Jurkat, Clone E6-1 (cell line): ENCODE measurements at regions not wholly inside any gene's neighbourhood (a gene's known extent, or its start where the extent isn't known, plus 50 kb on each side); places are given as distances from the start of the nearest gene placed in this dataset.
"Not testable (repeated sequence)": the region's sequence is repeated elsewhere in the genome, so short reads cannot be mapped to it uniquely, and the experiment has no call there.

Source experiments
- DNase-seq: peaks from one replicate; pipeline ENCODE4 v3.0.0-alpha.2; 2011; ENCODE audit warnings: low read depth, low spot score
- H3K4me3 ChIP-seq: 2 replicates; pipeline ENCODE4 v1.5.1; 2011; ENCODE audit warnings: mild to moderate bottlenecking, low read length, control low read depth, moderate library complexity

DNA sequence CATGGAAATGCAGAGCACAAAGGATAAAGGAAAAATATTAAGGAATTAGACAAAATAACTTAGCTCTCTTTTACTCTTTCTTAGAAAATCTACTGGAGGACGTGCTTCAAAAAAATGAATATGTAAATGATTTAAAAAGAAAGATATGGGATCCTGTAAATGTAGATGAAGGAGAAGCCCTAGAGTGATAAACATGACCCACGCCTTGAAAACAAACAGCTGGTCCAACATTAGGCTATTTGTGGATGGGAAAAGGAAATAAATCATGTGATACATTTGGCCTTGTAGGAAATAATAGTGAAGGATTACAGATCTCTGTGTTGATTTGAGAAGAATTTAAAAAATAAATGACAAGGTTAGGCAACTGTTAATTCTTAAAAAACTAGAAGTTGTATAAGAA, 492.1 kb upstream of the SLC39A10 start:
- DNase-seq: no peak
- no peak overlapping the region for H3K4me3 ChIP-seq

DNA sequence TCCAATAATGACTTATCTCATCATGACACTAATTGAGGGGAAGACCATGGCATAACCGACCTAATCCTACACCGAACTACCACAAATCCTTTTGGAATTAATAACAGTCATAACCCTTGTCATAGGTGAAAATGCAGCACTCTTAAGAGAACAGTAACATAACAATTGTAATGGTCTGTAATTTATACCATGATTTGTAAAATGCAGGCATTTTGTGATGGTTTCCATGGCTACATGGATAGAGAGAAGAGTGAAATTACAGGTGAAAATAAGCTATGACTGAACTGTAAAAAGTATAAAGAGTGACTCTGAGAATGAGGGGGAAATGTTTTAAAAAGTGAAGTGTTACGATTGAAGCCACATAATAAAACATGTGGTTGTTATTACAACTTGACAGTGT, 494.1 kb upstream of the SLC39A10 start:
- H3K4me3 ChIP-seq: no peak overlapping the region
- DNase-seq: no peak

GRCh38 chr2:195162194-195162593, 494.8 kb upstream of the SLC39A10 start:
- no peak for DNase-seq
- H3K4me3 ChIP-seq: no peak overlapping the region

DNA sequence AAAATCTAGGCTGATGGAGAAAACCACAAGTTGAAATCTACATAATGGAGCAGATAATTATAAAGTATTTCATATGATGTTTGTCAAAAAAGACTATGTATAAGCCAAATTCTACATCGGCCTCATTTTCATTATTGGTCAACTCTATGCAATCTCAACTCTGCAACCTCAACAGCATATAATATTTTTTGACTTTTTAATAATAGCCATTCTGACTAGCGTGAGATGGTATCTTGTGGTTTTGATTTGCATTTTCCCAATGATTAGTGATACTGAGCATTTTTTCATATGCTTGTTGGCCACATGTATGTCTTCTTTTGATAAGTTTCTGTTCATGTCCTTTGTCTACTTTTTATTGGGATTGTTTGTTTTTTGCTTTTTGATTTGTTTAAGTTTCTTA, 496.1 kb upstream of the SLC39A10 start:
- DNase-seq: no peak
- H3K4me3 ChIP-seq: no peak overlapping the region

- H3K4me3 ChIP-seq: no peak overlapping the region
Measured at GRCh38 chr2:195151711-195152110, 505.3 kb upstream of the SLC39A10 start.

GRCh38 chr2:195150819-195151218, 506.2 kb upstream of the SLC39A10 start:
- H3K4me3 ChIP-seq: no peak overlapping the region
- no peak for DNase-seq

More at GRCh38 chr2:195151711-195152110, 505.3 kb upstream of the SLC39A10 start:
- no peak for DNase-seq

- no peak for DNase-seq
- no peak overlapping the region for H3K4me3 ChIP-seq
Measured at GRCh38 chr2:195148004-195148403, 509.0 kb upstream of the SLC39A10 start.

- no peak for DNase-seq
- H3K4me3 ChIP-seq: no peak overlapping the region
Measured at GRCh38 chr2:195146761-195147541, 510.1 kb upstream of the SLC39A10 start.

- H3K4me3 ChIP-seq: no peak overlapping the region
- DNase-seq: no peak
Measured at GRCh38 chr2:195138435-195138834, 518.6 kb upstream of the SLC39A10 start.

- H3K4me3 ChIP-seq, DNase-seq: not testable (repeated sequence)
Measured at GRCh38 chr2:195125889-195126288, 531.1 kb upstream of the SLC39A10 start.

DNA sequence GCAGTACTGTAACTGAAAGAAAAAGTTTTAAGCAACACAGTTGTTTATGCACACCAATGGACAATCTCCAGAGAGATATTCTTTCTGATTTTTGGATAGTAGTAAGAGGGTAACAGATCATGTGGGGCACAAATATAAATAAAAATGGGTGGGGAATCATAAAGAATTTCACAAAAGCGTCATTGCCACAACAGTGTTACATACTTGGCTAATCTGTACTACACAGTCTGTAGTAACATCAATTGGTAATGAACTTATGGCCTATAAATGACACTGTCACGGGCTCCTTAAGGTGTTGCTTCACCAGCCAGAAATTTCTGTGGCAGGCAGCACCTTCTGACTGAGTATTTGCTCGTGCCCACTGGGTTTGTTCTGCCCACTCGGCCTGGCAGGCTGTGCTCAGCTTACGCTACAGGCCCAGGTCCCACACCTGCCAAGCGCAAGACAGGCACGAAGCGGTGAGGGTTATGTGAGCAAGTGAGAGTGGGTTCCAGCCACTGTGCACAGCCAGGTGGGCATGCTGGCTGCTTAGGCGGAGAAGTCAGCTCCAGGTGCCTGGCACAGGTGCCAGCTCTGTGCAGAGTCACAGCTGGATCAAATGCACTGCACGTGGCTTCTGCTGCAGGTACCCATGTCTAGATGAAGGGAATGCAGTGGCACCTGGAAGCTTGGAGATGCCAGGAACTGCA, 532.5 kb upstream of the SLC39A10 start:
- no peak overlapping the region for H3K4me3 ChIP-seq
- DNase-seq: no peak

GRCh38 chr2:195122653-195123052, 534.4 kb upstream of the SLC39A10 start:
- H3K4me3 ChIP-seq: no peak overlapping the region
- DNase-seq: no peak

GRCh38 chr2:195121341-195121740, 535.7 kb upstream of the SLC39A10 start:
- no peak for DNase-seq
- no peak overlapping the region for H3K4me3 ChIP-seq

DNA sequence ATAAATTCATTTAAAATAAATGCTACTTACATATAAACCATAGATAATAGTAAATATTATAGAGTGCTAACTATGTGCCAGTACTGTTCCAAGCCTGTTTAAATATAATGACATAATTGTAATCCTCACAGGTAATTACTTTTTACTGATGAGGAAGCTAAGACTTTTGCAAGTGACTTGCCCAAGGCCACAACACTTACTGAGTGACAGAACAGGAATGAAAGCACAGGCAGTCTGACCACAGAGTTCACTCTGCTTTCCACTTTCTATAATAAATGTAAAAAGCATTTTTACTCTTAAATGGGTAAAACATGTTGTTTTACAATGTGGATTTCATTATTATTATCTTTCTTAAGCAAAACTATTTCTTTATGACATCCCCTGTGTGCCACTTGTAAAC, 537.8 kb upstream of the SLC39A10 start:
- no peak overlapping the region for H3K4me3 ChIP-seq
- no peak for DNase-seq

DNA sequence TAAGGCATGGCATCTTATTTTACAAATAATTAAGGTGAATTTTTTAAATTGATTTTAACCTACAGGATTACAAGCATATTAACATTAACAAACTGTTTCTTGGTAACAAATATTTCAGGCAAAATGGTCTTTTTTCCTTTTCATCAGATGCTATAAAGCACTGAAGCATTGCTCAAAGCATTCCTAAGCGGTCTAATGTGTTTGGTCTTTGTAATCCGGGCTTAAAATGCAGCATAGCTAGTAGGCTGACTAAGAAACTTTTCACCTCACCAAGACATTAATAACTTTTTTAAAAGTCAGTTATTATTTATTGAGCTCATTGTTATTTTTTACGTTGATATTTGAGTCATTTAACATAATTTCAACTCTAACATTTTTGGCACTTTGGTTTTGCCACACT, 538.8 kb upstream of the SLC39A10 start:
- no peak for DNase-seq
- H3K4me3 ChIP-seq: no peak overlapping the region

DNA sequence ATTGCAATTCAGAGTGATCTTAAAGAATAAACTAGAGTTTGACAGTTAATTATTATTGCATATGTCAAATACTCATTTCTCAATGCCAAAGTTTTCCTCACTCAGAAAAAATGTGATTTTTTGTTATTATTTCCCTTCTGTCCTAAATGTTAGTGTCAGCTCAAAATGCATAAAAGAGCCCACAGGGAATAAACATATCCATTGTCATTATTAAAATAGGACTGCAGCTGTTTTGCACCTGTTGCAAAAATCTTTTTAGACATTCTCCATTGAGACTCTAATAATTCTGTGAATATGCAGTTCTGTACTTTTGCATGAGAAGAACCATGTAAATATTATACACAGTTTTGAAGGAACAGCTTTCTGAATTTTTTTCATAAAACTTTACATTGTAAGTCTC, 540.0 kb upstream of the SLC39A10 start:
- DNase-seq: no peak

GRCh38 chr2:195115738-195116137, 541.3 kb upstream of the SLC39A10 start:
- no peak for DNase-seq
- H3K4me3 ChIP-seq: no peak overlapping the region

More for the DNA sequence above, 540.0 kb upstream of the SLC39A10 start:
- H3K4me3 ChIP-seq: no peak overlapping the region

DNA sequence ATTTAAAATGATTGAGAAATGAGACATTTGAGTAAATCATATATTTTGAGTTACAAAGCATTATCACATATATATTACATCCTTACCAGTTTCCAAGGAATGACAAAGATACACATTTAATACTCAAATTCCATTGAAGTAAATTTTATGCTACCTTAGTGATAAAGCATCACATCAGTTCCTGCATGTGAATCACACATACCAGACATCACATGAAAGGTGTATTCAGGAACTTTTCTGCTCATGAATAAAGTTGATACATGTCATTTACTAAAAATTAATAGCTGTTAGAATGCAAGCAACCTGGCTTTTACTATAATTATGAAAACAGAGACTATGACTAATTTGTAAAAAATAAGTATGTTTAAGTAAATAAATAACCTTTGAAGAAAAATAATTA, 548.8 kb upstream of the SLC39A10 start:
- DNase-seq: no peak
- H3K4me3 ChIP-seq: no peak overlapping the region

DNA sequence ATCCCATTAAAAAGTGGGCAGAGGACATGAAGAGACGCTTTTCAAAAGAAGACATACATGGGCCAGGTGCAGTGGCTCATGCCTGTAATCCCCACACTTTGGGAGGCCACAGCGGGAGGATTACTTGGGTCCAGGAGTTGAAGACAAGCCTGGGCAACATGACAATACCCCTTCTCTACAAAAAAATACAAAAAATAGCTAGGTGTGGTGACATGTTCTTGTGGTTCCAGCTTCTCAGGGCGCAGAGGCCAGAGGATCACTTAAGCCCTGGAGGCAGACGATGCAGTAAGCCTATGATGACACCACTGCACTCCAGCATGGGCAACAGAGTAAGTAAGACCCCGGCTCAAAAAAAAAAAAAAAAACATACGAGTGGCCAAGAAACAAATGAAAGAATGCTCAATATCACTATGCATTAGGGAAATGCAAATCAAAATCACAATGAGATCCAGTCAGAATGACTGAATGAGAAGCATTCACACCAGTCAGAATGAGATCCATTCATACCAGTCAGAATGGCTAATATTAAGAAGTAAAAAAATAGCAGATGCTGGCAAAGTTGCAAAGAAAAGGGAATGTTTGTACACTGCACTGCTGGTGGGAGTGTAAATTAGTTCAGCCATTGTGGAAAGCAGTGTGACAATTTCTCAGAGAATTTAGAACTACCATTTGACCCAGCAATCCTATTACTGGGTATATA, 550.2 kb upstream of the SLC39A10 start:
- no peak overlapping the region for H3K4me3 ChIP-seq
- no peak for DNase-seq

GRCh38 chr2:195105581-195105980, 551.4 kb upstream of the SLC39A10 start:
- no peak overlapping the region for H3K4me3 ChIP-seq
- DNase-seq: no peak
